GM21737 (cell line): ENCODE measurements at regions not wholly inside any gene's neighbourhood (a gene's known extent, or its start where the extent isn't known, plus 50 kb on each side); places are given as distances from the start of the nearest gene placed in this dataset.

Experiments
- ATAC-seq: cut with Tn5 transposase; IDR thresholded peaks from one replicate; pipeline ENCODE4 v1.9.1; 2021; ENCODE audit warnings: mild to moderate bottlenecking, moderate library complexity; ENCODE audit not compliant: unreplicated experiment

DNA sequence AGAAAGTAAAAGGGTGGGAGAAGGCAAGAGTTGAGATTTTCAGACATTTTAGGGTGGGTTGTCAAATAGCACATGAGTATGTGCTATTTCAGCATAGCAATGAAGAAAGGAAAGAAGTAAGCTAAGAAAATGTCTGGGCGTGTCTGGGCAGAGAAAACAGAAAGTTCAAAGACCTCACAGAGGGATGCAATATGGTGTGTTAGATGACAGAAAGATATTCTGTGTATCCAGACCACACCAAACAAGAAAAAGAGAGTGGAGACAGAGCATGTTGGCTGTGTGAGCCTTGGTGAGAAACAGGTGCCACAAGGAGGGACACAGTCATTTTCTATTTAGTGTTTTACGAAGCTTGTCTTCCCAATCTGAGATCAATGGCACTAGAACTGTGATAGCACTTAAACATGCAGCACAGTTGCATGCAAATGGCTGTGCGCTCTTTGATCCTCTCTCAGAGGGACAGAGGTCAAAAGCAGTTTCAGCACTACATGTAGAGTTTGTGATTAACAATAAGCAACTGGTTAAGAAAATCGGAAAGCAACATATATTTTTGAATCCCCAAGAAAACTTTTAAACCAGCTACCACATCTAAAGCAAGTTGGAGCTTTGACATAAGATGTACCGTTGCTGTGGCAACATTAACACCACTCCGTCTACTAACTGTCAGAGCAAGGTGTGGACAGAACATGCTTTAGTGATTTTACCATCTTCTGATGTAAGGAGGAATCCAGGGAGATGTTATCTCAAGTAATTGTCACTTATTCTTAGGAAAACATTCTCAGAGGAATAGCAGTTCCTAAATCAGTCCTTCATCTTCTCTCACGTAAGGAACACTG, 515.5 kb upstream of the NOX3 start:
- ATAC-seq, result no peak

DNA sequence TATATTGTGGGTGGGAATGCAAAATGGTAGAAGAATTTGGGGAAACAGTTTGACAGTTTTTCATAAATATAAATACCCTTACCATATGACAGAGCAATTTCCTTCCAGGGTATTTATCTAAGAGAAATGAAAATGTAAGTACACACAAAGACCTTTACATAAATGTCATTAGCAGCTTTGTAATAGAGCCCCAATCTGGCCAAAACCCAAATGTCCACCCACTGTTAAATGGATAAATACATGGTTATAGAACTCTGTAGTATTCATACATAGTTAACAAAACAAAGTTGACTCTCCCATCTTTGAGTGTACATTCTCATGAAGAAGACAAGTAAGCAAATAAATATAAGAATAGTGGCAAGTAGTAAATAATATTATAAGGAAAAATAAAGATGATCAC, 514.8 kb upstream of the NOX3 start:
- ATAC-seq, result no peak

DNA sequence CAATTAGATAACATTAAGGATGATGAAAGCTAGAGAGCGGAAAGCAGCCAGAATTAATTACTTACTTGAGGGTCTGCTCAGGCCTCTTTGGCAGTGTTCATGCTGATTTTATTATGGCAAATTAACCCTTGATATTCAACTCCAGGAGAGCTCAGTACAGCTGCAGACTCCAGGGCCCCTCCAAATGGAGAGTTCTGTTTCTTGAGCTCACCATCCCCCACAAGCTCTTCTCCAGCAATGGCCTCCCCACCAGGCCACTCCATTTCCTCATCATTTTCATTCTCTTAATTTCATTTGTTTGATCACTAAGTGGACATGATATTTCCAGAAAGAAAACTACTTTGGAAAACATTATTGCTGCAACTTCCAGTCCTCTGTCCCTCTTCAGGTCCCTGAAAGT, 513.3 kb upstream of the NOX3 start:
- ATAC-seq, result no peak

DNA sequence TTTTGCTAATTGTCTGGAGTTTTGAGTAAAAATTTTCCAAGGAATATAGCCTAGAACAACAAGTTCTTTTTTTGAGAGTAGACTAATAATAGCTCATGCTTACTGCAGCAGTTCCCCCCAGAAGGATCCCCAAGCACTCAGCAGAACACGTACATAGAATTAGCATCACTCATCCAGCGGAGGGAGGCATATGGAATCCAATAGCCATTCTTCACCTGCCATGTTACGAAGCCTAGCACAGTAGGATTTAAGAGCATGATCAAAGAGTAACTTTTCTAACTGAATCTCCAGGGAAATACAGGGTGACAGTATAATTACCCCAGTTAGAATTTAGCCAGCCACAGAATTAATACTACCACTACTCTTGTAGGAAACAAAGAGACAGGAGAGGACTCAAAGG, 511.7 kb upstream of the NOX3 start:
- ATAC-seq, result no peak

DNA sequence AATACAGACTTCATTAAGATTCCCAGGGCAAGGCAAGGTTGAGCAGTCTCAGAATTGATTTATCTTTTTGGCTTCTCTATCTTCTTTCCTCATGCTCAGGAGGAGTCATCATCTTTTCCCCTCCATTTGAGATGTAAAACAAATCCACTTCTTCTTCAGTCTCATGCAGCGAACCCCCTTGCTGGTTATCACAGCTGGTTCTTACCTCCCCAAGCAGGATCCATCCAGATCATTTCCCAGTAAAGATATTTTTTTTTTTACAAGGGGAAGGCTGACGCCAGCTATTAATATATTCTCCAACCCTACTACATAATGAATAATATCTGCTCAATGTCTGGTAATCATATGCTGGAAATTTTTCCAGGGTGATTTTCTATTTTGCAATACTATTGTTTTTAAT, 508.9 kb upstream of the NOX3 start:
- ATAC-seq, result no peak

DNA sequence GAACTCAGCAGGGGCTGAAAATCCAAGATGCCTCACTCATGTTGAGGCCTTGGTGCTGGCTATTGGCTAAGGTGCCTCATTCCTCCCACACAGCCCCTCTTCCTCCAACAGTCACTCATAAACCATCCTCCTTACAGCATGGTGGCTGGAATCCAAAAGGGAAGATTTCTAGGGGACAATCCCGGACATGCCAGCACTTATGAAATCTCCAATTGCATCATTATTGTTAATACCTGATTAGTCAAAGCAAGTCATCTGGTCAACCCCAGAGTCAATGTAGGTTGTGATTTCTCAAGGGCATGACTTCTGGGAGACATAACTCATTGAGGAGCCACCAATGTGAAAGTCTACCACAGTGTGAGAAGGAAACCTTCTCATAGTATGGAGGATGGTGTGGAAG, 506.6 kb upstream of the NOX3 start:
- ATAC-seq, result no peak

DNA sequence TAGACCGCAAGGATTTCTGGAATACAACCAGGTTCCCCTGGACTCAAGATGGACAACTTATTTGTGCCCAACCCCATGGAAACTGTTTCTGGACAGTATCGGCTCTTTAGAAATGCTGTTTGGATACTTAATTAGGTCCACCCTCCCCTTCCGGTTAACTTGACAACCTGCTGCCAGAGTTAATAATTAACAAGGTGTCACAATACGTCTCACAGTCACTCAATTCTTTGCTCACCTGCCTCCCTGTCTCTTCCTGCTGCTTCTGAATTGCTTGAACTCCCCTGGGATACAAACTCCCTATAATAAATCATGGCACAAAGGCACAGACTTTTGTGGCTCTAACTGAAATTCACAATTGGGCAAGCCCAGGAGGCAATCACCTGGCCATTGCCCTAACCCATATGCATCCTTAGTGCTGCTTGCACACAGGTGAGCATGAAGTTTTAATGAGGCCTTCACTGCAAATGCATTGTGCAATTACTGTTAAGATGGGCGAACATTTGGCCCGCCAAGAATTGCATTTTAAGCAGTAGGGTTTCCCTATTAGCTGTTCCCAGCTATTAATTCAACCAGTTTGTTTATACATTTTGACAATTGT, 504.4 kb upstream of the NOX3 start:
- ATAC-seq, result no peak

DNA sequence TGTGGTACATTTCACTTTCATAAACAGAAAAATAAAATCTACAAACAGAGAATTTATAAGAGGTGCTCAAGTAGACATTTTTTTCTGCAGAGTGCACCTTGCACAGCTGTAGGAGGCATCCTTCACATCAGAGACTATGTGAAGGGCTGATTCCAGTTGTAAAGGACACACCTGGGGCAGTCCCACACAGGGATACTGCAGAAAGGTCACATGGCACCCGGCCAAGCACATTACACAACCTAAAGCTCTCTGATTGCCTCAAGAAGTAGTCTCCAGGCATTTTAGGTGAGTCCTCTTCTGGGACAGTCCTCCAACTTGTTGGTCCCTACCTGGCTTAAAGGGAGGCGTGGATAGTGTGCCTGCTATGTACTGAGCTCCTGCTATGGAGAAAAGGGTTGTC, 502.9 kb upstream of the NOX3 start:
- ATAC-seq, result no peak

DNA sequence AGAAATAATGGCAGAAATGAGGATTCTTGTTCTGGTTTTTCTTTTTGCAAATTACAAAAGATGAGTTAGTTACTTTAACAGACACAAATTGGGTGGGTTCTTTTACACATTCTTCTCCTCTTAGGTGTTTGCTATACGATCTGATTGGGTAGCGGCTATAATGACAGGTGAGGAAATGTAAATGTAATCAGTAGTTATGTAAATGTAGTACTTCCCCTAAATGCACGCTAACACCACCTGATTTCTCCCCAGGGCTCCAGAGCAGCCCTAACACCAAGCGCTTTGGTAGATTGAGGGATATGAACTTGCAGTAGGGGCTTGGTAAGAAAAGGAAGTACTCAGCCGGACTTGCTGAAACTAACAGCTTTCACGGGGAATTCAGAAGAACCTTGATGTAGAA, 499.4 kb upstream of the NOX3 start:
- ATAC-seq, result no peak

DNA sequence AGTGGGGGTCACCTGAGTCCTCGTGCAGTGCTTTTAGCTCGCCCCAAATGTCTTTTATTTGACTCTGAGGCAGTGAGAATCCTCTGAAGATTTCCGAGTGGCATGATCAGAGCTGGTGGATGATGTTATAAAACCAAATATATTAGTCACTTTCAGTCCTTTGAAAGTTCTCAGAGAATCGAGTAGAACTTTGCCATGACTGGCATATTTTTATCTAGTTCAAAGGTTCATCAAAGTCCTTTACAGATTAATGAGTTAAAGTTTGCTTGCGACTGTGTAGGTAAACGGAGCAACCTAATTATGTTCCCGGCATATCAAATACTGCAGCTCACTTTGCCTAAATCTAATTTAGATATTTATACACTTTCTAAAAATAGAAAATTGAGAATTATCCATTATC, 498.5 kb upstream of the NOX3 start:
- no peak for ATAC-seq

DNA sequence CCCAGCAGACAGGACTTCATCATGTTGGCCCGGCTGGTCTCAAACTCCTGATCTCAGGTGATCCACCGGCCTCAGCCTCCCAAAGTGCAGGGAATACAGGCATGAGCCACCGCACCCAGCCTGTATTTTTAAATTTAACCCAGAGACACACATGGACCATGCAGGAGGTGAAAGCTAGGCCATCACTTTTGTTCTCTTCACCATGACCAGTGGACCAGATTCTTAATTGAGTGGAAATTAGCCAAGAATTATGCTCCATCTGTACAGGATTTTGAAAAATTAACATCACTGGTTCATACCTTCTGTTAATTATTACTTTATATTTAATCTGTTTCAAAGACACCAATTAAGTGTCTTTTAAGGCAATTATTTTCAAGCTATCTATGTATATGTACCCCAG, 493.6 kb upstream of the NOX3 start:
- no peak for ATAC-seq

DNA sequence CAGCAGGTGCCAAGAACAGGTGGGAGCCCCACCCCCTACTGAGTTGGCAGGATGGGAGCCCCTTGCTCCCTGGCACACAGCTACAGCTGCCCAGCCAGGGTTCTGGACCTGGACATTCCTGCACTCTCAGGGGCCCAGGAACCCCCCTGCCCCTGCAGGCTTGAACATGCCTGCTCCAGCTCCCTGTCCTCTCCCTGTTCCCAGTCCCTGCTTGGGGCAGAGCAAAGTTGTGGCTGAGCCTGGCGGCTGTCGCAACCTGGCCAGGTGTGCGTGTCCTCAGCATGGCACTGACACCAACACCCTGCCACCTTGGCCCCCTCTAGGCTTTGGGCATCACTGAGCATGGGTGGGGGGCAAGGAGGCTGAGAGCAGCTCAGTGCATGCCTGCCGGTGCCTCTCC, 491.2 kb upstream of the NOX3 start:
- no peak for ATAC-seq

DNA sequence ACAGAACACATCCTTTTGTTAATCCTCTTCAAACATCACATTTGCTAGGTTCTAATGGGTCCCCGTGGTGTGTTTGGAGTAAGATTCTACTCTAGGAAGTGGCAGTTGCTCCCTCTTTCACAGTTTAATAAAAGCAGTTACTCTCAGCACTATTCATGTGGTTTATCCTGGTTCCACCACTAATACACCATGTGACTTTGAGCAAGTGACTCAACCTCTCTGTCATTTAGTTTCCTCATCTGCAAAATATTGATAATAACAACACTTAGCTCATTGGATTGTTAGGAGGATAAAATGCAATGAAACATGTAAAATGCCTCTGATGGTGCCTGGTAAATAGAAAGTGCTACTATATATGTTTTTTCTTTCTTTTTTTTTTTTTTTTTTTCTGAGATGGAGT, 488.0 kb upstream of the NOX3 start:
- ATAC-seq, result no peak

DNA sequence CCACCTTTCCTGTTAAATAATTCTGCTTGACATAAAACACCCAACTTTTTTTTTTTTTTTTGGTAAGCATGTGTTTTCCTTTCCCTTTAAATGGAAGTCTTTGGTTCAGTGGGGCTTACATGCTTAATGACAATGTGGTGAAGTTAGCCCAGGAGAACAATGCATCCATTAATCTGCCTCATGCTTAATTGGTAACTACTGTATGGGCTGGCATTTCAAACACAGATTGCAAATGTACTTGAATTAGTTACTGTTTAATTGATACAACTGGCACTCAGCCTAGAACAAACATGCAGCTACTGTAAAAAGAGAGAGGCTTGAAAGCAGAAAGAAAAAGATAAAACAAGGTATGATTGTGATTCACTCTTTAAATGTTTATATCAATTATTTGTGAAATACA, 483.6 kb upstream of the NOX3 start:
- ATAC-seq, result no peak

DNA sequence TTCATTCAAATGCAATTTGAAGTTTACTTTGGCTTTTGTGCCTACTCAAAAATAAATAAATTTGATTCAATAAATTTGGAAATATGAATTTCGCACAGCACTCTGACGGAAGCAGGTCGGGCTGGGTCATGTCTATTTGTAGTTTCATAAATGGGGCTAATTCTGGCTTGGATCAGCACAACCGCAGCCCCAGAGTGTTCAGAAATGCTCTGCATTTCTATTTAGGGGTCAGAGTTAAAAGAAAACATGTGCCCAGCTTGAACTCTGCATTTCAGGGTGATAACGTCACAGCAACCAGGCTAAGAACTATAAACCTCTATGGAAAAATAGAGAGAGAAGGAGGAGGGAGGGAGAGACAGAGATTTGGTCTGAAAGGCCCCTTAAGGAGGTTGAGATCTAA, 480.9 kb upstream of the NOX3 start:
- no peak for ATAC-seq

DNA sequence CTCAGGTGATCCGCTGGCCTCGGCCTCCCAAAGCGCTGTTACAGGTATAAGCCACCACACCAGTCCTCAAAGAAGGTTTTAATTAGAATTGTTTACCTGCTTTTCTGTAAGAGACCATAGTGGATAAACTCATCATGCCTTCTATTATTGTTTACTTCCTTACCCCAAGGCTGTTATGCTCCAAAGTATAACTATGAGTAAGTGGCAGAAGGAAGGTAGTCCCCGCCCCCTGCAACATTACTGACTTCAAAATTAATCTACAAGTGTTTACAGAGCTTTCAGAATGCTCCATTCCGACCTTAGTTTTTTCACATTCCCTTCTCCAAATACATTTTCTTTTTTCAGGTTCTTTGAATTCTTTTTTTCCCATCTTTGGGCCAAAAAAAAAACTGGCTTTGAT, 480.5 kb upstream of the NOX3 start:
- no peak for ATAC-seq

DNA sequence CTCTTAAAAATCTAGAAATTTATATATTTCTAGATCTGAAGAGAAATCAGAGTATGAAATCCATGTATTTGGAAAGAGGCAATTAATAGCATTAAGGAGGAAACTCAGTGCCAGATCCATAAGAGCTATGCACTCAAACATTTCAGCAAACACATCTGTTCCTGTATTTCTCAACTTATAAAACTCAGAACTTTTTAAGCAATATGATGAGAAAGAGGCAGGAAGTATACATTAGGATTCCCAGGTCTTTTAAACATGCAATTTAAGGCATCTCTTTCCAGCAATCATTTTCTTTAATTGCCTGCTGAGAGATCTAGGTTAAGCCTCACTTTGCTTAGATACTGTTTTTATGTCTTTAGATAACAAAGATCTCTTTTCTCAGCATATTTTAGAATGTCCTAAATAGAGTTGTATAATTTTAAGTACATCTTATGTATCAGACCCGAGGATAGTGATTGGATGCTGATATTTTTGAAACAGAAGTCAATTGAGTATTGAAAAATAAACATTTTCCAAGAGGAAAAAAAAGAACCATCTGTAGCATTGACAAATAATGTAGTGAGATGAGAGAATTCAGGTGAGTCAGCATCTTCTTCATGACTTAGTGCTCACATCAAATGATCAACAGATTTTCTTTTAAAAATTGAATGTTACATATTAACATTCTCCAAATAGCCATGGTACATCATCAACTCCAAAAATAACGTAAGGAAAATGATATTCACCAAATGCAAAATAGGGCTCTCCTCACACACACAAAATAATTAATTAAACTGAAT, 461.4 kb upstream of the NOX3 start:
- ATAC-seq, result no peak

DNA sequence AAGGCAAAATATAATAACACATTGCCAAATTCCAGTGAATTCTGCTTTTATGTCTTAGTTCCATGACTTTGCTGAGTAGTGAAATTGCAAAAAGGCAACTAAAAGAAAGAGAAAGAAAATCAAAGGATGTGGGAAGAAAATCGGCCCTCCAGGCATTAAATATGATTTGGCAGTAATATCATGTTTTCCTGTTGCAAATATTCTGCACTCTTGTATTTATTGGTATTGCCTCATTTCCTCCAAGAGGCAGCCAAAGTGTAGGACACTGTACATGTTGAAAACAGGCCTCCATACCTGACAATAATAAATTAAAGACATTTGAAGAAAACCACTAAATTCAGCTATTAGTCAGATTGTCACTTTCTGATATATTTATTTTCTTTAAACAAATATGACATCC, 460.0 kb upstream of the NOX3 start:
- no peak for ATAC-seq

DNA sequence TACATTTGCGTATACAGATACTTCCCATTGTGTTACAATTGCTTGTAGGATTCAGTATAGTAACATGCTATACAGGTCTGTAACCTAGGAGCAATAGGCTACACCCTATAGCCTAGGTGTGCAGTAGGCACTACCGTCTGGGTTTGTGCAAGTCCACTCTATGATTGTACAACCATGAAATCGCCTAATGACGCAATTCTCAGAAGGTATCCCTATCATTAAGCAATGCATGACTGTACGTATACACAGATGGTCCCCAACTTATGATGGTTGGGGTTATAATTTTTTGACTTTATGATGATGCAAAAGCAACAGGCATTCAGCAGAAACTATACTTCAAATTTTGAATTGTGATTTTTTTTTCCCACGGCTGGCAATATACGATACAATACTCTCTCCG, 458.2 kb upstream of the NOX3 start:
- no peak for ATAC-seq

DNA sequence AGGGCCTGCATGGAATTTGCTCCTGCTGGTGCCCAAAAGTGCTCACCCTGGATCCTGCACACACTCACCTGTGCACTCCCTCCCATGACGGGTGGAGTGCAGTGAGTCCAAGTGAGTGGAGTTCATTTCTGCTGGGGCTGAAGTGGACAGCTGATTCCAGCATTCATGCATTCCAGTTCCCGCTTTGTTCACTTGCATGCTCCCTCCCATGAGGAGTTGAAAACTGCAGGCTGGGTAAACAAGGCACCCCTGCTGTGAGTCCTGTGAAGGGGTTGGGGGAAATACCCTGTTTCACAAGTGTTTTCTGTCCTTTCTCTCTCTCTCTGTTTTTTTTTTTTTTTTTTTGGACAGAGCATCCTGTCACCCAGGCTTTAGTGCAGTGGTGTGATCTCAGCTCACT, 454.1 kb upstream of the NOX3 start:
- no peak for ATAC-seq

DNA sequence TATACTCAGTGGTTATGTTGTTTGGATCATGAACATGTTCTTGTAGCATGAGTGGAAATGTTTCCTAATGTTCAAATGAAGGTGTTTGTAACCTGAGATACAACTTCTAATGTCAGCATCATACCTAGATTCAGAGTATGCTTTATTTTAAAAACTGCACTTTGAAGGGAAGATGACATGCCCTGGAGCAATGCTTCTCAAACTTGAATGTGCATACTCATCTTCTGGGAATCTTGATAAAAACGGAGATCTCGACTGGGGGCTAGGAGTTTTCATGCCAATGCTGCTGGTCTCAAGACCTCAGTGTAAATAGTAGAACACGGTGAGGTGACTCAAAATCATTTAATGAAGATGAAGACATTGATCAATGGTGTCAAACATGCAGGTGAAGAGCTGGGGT, 440.0 kb upstream of the NOX3 start:
- no peak for ATAC-seq

DNA sequence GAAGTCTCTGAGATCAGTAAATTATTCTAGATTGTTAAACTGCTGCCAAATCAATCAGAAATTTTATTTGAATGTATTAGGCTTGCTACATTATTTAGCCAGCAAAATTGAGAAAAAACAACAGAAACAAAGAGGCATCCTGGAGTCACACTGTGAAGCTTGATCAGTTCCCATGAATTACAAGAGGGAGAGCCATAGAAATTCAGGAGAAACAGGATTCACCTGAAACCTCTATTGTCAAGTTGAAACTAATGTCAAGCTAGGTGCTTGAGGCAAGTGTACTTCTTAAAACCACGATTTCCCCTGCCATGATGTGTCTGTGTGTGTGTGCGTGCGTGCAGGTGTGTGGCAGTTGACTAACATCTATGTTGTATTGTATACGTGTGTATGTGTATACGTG, 439.1 kb upstream of the NOX3 start:
- no peak for ATAC-seq
